B cell (primary cell): ENCODE measurements at regions not wholly inside any gene's neighbourhood (a gene's known extent, or its start where the extent isn't known, plus 50 kb on each side); places are given as distances from the start of the nearest gene placed in this dataset.

Experiments used
- CTCF ChIP-seq: fragments of 200-600 bp; IDR thresholded peaks from one replicate; pipeline ENCODE4 v1.8.0; 2022; ENCODE audit warnings: antibody characterized with exemption, mild to moderate bottlenecking
- EZH2 ChIP-seq: IDR thresholded peaks from 2 replicates; pipeline ENCODE4 v1.6.1; 2012; ENCODE audit warnings: borderline replicate concordance, low read depth, mild to moderate bottlenecking, moderate library complexity, low read length; ENCODE audit not compliant: insufficient read depth, poor library complexity, severe bottlenecking

GRCh38 chr1:60341274-60341673 lies 267.7 kb upstream of the C1orf87 start:
- TF ChIP-seq CTCF (no peak), EZH2 (no peak)
